HG03442 (cell line): ENCODE measurements at regions not wholly inside any gene's neighbourhood (a gene's known extent, or its start where the extent isn't known, plus 50 kb on each side); places are given as distances from the start of the nearest gene placed in this dataset.
"Not testable (repeated sequence)": the region's sequence is repeated elsewhere in the genome, so short reads cannot be mapped to it uniquely, and the experiment has no call there.

Experiments used
- ATAC-seq: cut with Tn5 transposase; IDR thresholded peaks from one replicate; pipeline ENCODE4 v1.9.1; 2021; ENCODE audit warnings: mild to moderate bottlenecking, moderate library complexity; ENCODE audit not compliant: unreplicated experiment

- no peak for ATAC-seq
Observed at GRCh38 chr21:28220680-28221079, 772.0 kb downstream of the LTN1 start.

DNA sequence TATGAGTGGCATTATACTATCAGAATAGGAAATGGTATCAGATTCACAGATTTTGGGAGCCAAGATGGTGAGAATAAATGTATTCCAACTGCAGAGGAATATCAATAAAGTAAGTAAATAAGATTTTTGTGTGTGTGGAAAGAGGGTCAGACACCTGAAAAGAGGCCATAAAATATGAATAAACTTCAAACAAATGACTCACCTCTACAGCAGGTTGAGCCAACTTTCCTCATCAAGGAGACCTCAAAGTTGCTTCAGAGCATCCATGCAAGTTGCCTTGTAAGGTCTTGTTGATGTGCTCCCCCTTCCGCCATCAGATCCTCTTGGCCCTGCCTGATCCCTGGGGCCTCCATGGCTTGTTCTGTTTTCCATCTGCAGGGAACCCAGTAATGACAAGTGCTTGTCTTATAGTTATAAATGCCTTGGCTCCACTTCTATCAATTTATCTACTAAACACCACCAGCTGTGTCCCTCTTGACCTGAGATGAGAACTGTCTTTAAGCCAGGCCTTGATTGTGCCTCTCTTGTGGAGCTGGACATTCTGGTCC is 775.6 kb downstream of the LTN1 start:
- no peak for ATAC-seq

DNA sequence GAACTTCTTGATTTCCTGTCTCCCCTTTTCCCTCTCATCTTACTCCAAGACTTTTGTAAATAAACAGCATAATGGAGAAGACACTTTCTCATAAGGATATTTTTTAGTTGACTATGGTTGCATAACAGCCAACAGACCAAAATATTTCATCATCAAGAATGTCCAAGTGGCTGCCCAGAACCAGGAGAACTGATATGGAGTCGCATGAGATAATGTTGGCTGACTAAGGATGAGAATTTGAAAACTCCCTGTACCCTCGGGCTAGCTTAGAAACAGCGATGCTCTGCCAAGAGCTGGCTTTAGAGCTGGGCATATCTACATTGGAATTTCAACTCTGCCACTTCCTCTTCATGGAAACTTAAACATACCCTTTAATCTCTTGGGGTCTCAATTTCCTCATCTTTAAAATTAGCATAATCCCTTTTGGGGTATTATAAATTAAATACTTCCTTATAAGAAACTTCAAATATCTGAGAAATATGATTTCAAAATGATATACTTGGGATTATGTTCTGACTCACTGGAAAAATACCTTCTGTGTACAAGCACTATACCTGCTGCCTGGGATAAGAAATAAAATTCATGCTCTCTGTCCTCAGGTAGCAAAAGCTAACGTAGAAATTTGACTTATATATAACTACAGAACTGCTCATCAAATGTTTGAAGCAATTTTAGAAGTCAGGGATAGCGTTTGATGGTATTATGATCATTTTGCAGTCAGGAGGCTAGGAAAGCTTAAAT is 777.3 kb downstream of the LTN1 start:
- ATAC-seq, result no peak

DNA sequence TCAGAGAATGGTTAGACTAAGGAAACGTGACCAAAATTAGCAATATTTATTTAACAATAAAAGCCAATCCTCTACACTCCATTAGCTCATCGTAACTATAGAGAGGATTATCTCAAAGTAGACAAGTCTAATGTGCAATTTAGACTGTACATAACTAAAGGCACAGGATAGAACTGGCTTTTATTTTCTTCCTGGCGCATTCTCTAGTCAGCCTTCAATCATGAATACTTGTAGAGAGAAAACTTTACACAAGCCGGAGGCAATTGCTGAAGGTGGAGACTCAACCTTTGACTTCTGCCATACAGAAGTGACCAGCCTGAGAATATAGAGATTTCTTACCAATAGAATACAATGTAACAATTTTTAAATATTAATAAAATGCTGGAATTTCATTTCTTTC is 777.9 kb downstream of the LTN1 start:
- ATAC-seq, result no peak

DNA sequence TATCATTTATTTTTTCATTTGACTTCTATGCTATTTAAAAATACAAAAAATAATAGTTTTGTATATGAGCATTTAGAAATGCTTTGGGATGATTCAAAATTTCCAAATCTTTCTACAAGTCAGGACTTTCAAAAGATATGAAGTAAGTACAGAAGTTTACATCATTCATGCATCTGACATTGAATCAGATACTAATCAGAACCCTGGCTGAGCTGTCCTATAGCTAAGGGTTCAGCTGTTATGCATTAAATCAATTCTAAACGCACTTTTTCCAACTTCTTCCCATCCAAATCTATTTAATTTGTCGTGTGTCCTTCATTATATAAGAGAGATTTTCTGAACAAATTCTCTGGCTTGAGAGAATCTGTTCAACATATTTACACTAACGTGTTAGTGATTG is 779.4 kb downstream of the LTN1 start:
- no peak for ATAC-seq

- ATAC-seq, result no peak
Observed at GRCh38 chr21:28212061-28212460, 780.6 kb downstream of the LTN1 start.

- ATAC-seq, result no peak
Observed at GRCh38 chr21:28207436-28208173, 785.1 kb downstream of the LTN1 start.

GRCh38 chr21:28200726-28201125 is 792.0 kb downstream of the LTN1 start:
- no peak for ATAC-seq

- ATAC-seq, result no peak
Observed at GRCh38 chr21:28196981-28197380, 795.7 kb downstream of the LTN1 start.

GRCh38 chr21:28193189-28193588 is 799.5 kb downstream of the LTN1 start:
- no peak for ATAC-seq

GRCh38 chr21:28186604-28187003 is 806.1 kb downstream of the LTN1 start:
- no peak for ATAC-seq

DNA sequence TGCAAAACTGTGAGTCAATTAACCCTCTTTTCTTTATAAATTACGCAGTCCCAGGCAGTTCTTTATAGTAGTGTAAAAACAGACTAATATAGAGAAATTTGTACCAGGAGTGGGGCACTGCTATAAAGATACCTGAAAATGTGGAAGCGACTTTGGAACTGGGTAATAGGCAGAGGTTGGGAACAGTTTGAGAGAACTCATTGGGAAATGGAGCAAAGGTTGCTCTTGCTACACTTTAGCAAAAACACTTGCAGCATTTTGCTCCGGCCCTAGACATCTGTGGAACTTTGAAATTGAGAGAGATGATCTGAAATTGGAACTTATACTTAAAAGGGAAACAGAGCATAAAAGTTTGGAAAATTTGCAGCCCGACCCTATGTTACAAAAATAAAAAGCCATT is 810.9 kb downstream of the LTN1 start:
- ATAC-seq, result no peak

DNA sequence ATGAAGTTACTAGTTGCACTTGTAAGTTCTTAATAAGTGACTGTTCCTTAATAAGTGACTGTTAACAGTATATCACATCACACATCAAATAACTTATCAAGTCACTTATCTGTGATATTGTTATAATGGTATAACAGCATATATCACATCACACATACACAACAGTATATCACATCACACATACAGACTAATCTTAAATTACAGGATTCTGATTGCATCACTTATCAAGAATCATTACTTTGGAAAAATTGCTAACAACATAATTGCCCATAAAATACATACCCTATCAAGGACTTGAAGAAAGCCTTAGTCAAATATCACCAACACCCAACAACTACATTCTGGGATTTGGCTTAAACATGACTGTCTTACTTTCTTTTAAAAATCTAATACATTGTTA is 813.5 kb downstream of the LTN1 start:
- ATAC-seq, result no peak

DNA sequence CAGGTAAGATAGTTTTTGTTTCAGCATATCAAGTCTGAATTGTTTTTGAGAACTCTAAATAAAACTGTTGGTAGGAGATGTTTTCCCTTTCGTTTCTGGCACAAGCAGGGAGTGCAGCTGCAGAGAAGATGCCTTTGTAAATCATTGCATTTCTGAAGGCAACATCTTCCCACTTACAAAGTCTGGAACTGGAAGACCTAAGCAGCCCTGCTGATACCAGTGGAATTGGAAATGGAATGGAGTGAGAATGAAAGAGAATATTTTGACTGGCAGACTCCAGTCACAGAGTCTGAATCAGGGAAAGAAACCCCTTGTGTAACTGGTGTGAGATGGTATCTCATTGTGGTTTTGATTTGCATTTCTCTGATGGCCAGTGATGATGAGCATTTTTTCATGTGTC is 815.6 kb downstream of the LTN1 start:
- ATAC-seq, result no peak

- ATAC-seq, result no peak
Observed at GRCh38 chr21:28174701-28175100, 818.0 kb downstream of the LTN1 start.

- ATAC-seq, result no peak
Observed at GRCh38 chr21:28174006-28174405, 818.7 kb downstream of the LTN1 start.

- ATAC-seq, result no peak
Observed at GRCh38 chr21:28172376-28172775, 820.3 kb downstream of the LTN1 start.

DNA sequence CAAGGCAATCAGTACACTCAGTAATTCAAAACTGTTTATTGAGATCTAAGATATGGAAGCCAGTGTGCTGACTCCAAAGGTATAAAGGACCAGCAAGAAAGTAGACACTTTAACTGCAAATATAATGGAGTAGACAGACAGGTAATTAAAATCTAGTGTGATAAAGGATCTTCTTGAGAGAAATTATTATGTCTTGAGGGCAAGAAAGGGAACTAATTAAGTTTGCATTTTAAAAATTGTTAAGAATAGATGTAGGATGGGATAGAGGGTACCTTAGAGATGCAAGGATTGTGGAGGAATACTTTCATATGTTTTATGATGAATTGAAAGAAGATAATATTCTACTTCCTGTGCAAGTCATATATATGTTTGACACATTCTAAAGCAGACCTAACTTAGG is 825.3 kb downstream of the LTN1 start:
- ATAC-seq, result no peak

GRCh38 chr21:28164519-28164918 is 828.2 kb downstream of the LTN1 start:
- not testable (repeated sequence) for ATAC-seq

GRCh38 chr21:28162052-28162451 is 830.6 kb downstream of the LTN1 start:
- not testable (repeated sequence) for ATAC-seq

GRCh38 chr21:28160378-28160777 is 832.3 kb downstream of the LTN1 start:
- no peak for ATAC-seq

GRCh38 chr21:28159396-28159795 is 833.3 kb downstream of the LTN1 start:
- ATAC-seq, result no peak
